ENCODE measurements at regions not wholly inside any gene's neighbourhood (a gene's known extent, or its start where the extent isn't known, plus 50 kb on each side); places are given as distances from the start of the nearest gene placed in this dataset.
"Not testable (repeated sequence)": the region's sequence is repeated elsewhere in the genome, so short reads cannot be mapped to it uniquely, and the experiment has no call there.

DNA sequence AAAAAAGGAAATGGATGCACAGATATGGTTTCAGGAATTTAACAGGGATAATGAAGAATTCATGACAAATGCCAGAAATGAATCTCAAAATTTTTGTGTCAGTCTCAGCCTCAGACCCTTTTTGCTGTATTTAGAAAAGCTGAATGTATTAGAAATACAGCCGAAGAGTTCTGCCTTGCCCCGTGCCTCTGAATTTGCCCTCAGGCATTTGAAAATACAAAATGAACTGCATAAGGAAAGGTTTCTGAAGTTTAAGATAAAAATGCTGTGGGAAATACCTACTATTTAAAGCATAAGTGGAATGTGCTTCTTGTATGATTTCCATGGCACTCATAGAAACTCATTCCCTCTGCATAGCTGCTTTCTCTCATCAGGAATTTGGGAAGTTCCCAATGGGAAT lies 1580.6 kb downstream of the DPP10 start:
- Histone ChIP-seq H3K27ac (ENCODE audit: low read depth in 1 of 2, low read length in 2 of 2) (no peak overlapping the region), H3K4me3 (ENCODE audit: low read depth in 1 of 3, low read length in 3 of 3) (no peak overlapping the region), H3K27me3 (ENCODE audit: control insufficient read depth in 4 of 4, insufficient read depth in 4 of 4, low read length in 3 of 4) (no peaks in the 10 kb centered on the region), H3K36me3 (ENCODE audit: control insufficient read depth in 4 of 4, insufficient read depth in 3 of 4, low read depth in 1 of 4, low read length in 3 of 4) (no peaks in the 10 kb centered on the region), H3K9ac (ENCODE audit: low read depth in 1 of 2, low read length in 2 of 2) (no peak overlapping the region), H3K9me3 (ENCODE audit: control insufficient read depth in 4 of 4, low read length in 3 of 4) (no peaks in the 10 kb centered on the region), H3K4me1 (ENCODE audit: control insufficient read depth in 4 of 4, insufficient read depth in 4 of 4, low read length in 3 of 4) (no peaks in the 10 kb centered on the region)
- no peak for TF ChIP-seq RXRA (IDR thresholded peaks at IDR 0.05)
- TF ChIP-seq, protein P1, sequence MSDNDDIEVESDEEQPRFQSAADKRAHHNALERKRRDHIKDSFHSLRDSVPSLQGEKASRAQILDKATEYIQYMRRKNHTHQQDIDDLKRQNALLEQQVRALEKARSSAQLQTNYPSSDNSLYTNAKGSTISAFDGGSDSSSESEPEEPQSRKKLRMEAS (IDR thresholded peaks at IDR 0.05), result no peak
- TF ChIP-seq, protein P2, sequence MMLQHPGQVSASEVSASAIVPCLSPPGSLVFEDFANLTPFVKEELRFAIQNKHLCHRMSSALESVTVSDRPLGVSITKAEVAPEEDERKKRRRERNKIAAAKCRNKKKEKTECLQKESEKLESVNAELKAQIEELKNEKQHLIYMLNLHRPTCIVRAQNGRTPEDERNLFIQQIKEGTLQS (IDR thresholded peaks at IDR 0.05), result no peak
- TF ChIP-seq GABPA (IDR thresholded peaks at IDR 0.05 in 1 of 2, conservative IDR thresholded peaks at IDR 0.05 in 1 of 2), result no peak
- no peak for TF ChIP-seq HNF4A (conservative IDR thresholded peaks at IDR 0.05)
- TF ChIP-seq FOXA1 (IDR thresholded peaks at IDR 0.05), result no peak
- no peak for TF ChIP-seq SP1 (IDR thresholded peaks at IDR 0.05)
- TF ChIP-seq YY1 (IDR thresholded peaks at IDR 0.05), result no peak
- TF ChIP-seq, protein P3, sequence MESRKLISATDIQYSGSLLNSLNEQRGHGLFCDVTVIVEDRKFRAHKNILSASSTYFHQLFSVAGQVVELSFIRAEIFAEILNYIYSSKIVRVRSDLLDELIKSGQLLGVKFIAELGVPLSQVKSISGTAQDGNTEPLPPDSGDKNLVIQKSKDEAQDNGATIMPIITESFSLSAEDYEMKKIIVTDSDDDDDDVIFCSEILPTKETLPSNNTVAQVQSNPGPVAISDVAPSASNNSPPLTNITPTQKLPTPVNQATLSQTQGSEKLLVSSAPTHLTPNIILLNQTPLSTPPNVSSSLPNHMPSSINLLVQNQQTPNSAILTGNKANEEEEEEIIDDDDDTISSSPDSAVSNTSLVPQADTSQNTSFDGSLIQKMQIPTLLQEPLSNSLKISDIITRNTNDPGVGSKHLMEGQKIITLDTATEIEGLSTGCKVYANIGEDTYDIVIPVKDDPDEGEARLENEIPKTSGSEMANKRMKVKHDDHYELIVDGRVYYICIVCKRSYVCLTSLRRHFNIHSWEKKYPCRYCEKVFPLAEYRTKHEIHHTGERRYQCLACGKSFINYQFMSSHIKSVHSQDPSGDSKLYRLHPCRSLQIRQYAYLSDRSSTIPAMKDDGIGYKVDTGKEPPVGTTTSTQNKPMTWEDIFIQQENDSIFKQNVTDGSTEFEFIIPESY (IDR thresholded peaks at IDR 0.05), result no peak
- TF ChIP-seq HNF4G (IDR thresholded peaks at IDR 0.05), result no peak
- TF ChIP-seq, protein P4, sequence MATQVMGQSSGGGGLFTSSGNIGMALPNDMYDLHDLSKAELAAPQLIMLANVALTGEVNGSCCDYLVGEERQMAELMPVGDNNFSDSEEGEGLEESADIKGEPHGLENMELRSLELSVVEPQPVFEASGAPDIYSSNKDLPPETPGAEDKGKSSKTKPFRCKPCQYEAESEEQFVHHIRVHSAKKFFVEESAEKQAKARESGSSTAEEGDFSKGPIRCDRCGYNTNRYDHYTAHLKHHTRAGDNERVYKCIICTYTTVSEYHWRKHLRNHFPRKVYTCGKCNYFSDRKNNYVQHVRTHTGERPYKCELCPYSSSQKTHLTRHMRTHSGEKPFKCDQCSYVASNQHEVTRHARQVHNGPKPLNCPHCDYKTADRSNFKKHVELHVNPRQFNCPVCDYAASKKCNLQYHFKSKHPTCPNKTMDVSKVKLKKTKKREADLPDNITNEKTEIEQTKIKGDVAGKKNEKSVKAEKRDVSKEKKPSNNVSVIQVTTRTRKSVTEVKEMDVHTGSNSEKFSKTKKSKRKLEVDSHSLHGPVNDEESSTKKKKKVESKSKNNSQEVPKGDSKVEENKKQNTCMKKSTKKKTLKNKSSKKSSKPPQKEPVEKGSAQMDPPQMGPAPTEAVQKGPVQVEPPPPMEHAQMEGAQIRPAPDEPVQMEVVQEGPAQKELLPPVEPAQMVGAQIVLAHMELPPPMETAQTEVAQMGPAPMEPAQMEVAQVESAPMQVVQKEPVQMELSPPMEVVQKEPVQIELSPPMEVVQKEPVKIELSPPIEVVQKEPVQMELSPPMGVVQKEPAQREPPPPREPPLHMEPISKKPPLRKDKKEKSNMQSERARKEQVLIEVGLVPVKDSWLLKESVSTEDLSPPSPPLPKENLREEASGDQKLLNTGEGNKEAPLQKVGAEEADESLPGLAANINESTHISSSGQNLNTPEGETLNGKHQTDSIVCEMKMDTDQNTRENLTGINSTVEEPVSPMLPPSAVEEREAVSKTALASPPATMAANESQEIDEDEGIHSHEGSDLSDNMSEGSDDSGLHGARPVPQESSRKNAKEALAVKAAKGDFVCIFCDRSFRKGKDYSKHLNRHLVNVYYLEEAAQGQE (IDR thresholded peaks at IDR 0.05), result no peak
- no peak for TF ChIP-seq FOXA2 (IDR thresholded peaks at IDR 0.05)
- TF ChIP-seq NR2F2 (IDR thresholded peaks at IDR 0.05), result no peak
- TF ChIP-seq EGR1 (IDR thresholded peaks at IDR 0.05; ENCODE audit: low read depth in 2 of 2), result no peak
- TF ChIP-seq, protein P5, sequence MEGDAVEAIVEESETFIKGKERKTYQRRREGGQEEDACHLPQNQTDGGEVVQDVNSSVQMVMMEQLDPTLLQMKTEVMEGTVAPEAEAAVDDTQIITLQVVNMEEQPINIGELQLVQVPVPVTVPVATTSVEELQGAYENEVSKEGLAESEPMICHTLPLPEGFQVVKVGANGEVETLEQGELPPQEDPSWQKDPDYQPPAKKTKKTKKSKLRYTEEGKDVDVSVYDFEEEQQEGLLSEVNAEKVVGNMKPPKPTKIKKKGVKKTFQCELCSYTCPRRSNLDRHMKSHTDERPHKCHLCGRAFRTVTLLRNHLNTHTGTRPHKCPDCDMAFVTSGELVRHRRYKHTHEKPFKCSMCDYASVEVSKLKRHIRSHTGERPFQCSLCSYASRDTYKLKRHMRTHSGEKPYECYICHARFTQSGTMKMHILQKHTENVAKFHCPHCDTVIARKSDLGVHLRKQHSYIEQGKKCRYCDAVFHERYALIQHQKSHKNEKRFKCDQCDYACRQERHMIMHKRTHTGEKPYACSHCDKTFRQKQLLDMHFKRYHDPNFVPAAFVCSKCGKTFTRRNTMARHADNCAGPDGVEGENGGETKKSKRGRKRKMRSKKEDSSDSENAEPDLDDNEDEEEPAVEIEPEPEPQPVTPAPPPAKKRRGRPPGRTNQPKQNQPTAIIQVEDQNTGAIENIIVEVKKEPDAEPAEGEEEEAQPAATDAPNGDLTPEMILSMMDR (IDR thresholded peaks at IDR 0.05; ENCODE audit: low read depth, low read length, missing input control), result no peak
- TF ChIP-seq RAD21 (IDR thresholded peaks at IDR 0.05), result no peak
- no peak for TF ChIP-seq TAF1 (conservative IDR thresholded peaks at IDR 0.05)
- TF ChIP-seq JUND (IDR thresholded peaks at IDR 0.05), result no peak
- WGBS, result 77% methylated on average over 2 of the region's 2 CpGs
- no peak for DNase-seq (ENCODE audit: low spot score)

DNA sequence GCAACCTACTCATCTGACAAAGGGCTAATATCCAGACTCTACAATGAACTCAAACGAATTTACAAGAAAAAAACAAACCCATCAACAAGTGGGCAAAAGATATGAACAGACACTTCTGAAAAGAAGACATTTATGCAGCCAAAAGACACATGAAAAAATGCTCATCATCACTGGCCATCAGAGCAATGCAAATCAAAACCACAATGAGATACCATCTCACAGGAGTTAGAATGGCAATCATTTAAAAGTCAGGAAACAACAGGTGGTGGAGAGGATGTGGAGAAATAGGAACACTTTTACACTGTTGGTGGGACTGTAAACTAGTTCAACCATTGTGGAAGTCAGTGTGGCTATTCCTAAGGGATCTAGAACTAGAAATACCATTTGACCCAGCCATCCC lies 1596.3 kb downstream of the DPP10 start:
- H3K4me1 ChIP-seq (ENCODE audit: control insufficient read depth in 4 of 4, insufficient read depth in 4 of 4, low read length in 3 of 4); H3K4me3 ChIP-seq (ENCODE audit: low read depth in 1 of 3, low read length in 3 of 3); H3K9me3 ChIP-seq (ENCODE audit: control insufficient read depth in 4 of 4, low read length in 3 of 4); H3K27me3 ChIP-seq (ENCODE audit: control insufficient read depth in 4 of 4, insufficient read depth in 4 of 4, low read length in 3 of 4); H3K36me3 ChIP-seq (ENCODE audit: control insufficient read depth in 4 of 4, insufficient read depth in 3 of 4, low read depth in 1 of 4, low read length in 3 of 4); H3K27ac ChIP-seq (ENCODE audit: low read depth in 1 of 2, low read length in 2 of 2); H3K9ac ChIP-seq (ENCODE audit: low read depth in 1 of 2, low read length in 2 of 2); DNase-seq (ENCODE audit: low spot score): not testable (repeated sequence)
- WGBS, result 62% methylated on average over 1 of the region's 1 CpG
